ENCODE measurements at regions not wholly inside any gene's neighbourhood (a gene's known extent, or its start where the extent isn't known, plus 50 kb on each side); places are given as distances from the start of the nearest gene placed in this dataset.
"Not testable (repeated sequence)": the region's sequence is repeated elsewhere in the genome, so short reads cannot be mapped to it uniquely, and the experiment has no call there.

DNA sequence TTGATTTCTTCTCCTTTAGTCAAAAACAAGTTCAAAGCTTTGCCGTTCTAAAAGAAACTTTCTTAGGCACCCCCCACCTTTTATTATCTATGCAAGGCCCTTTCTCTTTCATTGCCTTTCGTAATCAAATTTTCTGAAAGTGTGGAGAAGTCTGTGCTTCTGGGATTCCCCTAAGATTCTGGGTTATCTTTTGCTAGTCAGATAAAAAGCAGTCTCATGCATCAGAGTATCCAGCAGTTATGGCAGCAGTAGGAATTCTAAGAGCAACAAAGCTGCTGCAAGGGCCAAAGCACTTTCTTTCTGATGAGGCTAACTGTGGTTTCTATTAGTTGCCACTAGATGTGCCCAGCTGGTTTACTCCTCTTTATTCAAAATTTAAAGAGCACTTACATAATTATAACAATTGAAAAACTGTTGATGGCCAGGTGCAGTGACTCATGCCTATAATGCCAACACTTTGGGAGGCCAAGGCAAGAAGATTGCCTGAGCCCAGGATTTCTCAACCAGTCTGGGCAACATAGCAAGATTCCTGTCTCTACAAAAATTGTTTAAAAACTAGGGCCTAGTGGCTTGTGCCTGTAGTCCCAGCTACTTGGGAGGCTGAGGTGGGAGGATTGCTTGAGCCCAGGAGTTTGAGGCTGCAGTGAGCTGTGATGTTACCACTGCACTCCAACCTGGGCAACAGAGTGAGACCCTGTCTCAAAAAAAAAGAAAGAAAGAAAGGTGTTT is 296.2 kb downstream of the PAPSS1 start:
- no peak overlapping the region for H2BK120ac ChIP-seq (ENCODE audit: low read depth, low read length)
- ATAC-seq (ENCODE audit: low read depth) = no peak
- dilution Hi-C loops (cut with HindIII; ENCODE audit: low sequenced_read_pairs, unreplicated experiment) = no loop called here

DNA sequence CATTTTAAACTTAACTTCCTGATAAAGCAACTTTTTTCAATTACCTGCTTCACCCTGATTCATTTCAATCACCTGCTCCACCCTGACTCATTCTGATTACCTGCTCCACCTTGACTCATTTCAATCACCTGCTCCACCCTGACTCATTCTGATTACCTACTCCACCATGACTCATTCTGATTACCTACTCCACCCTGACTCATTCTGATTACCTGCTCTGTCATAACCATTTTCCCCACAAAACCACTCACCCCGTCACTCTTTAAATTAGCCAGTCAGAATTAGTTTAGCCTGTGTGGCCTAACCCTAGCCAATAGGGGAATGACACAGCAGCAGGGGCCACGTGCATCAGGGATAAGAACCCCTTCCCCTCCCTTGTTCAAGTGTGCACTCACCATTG is 300.5 kb downstream of the PAPSS1 start:
- H3K23ac ChIP-seq (ENCODE audit: low read depth, low read length); H2AFZ ChIP-seq (replicated peaks; ENCODE audit: low read length, poor library complexity); ATAC-seq (ENCODE audit: low read depth); H3K27ac ChIP-seq (ENCODE audit: insufficient read depth, low read length); BruUV-seq (replicated peaks); intact Hi-C loops (cut with micrococcal nuclease); H3K79me1 ChIP-seq (ENCODE audit: low read depth in 1 of 2, low read length in 2 of 2); H3K9me1 ChIP-seq (ENCODE audit: insufficient read depth, low read length); H2BK120ac ChIP-seq (ENCODE audit: low read depth, low read length); H3K14ac ChIP-seq (replicated peaks; ENCODE audit: low read depth, low read length); H4K8ac ChIP-seq (ENCODE audit: low read depth in 2 of 2, low read length in 2 of 2); H3K4ac ChIP-seq (ENCODE audit: low read depth, low read length); H2BK15ac ChIP-seq (ENCODE audit: low read depth, low read length); dilution Hi-C loops (cut with HindIII; ENCODE audit: low sequenced_read_pairs, unreplicated experiment); H2AK9ac ChIP-seq (replicated peaks; ENCODE audit: low read depth, low read length, poor library complexity); H3K4me1 ChIP-seq (ENCODE audit: control insufficient read depth, insufficient read depth, low read length); H4K91ac ChIP-seq (ENCODE audit: insufficient read depth, low read depth, low read length); H3K4me2 ChIP-seq (ENCODE audit: low read depth, low read length); H3K36me3 ChIP-seq (ENCODE audit: control insufficient read depth, insufficient read depth, low read length); H4K5ac ChIP-seq (ENCODE audit: low read depth, low read length); H3K27me3 ChIP-seq (ENCODE audit: control insufficient read depth, insufficient read depth, low read length); DNase-seq; CTCF ChIA-PET; H2BK20ac ChIP-seq (ENCODE audit: low read depth, low read length); POLR2A ChIA-PET (ENCODE audit: unreplicated experiment); H3K9me3 ChIP-seq (ENCODE audit: control insufficient read depth, insufficient read depth, low read length); H4K20me1 ChIP-seq (ENCODE audit: insufficient read depth, low read length); H2BK5ac ChIP-seq (ENCODE audit: low read depth, low read length, poor library complexity, severe bottlenecking); H3K9ac ChIP-seq (ENCODE audit: low read depth, low read length); H2AK5ac ChIP-seq (ENCODE audit: low read depth, low read length); H3K4me3 ChIP-seq (ENCODE audit: insufficient read depth, low read depth, low read length); in situ Hi-C loops (cut with MboI; ENCODE audit: low sequenced_read_pairs); H3K18ac ChIP-seq (ENCODE audit: low read depth, low read length); H3K56ac ChIP-seq (ENCODE audit: extremely low read depth, insufficient read depth, low read length): not testable (repeated sequence)
- WGBS, 2 experiments (ENCODE audit: extremely low coverage in 2 of 2, insufficient read length in 1 of 2) = 83% methylated on average over 1 of the region's 2 CpGs; no CpG with 5 or more reads in 1 of the 2 experiments

More for the DNA sequence above, 296.2 kb downstream of the PAPSS1 start:
- Histone ChIP-seq H4K20me1 (ENCODE audit: insufficient read depth, low read length) (no peaks in the 10 kb centered on the region), H2AK9ac (replicated peaks; ENCODE audit: low read depth, low read length, poor library complexity) (no peak overlapping the region), H3K18ac (ENCODE audit: low read depth, low read length) (no peak overlapping the region), H3K9me1 (ENCODE audit: insufficient read depth, low read length) (no peaks in the 10 kb centered on the region), H4K8ac (ENCODE audit: low read depth in 2 of 2, low read length in 2 of 2) (no peak overlapping the region), H4K91ac (ENCODE audit: insufficient read depth, low read depth, low read length) (no peak overlapping the region), H3K23ac (ENCODE audit: low read depth, low read length) (no peak overlapping the region), H3K79me1 (ENCODE audit: low read depth in 1 of 2, low read length in 2 of 2) (no peaks in the 10 kb centered on the region), H3K4me2 (ENCODE audit: low read depth, low read length) (no peak overlapping the region), H3K9ac (ENCODE audit: low read depth, low read length) (no peak overlapping the region), H3K4me3 (ENCODE audit: insufficient read depth, low read depth, low read length) (no peak overlapping the region), H2BK15ac (ENCODE audit: low read depth, low read length) (no peak overlapping the region), H3K14ac (replicated peaks; ENCODE audit: low read depth, low read length) (no peak overlapping the region), H3K9me3 (ENCODE audit: control insufficient read depth, insufficient read depth, low read length) (no peaks in the 10 kb centered on the region), H3K4me1 (ENCODE audit: control insufficient read depth, insufficient read depth, low read length) (no peaks in the 10 kb centered on the region), H3K27me3 (ENCODE audit: control insufficient read depth, insufficient read depth, low read length) (no peaks in the 10 kb centered on the region), H3K36me3 (ENCODE audit: control insufficient read depth, insufficient read depth, low read length) (no peaks in the 10 kb centered on the region), H3K4ac (ENCODE audit: low read depth, low read length) (no peak overlapping the region), H3K56ac (ENCODE audit: extremely low read depth, insufficient read depth, low read length) (no peak overlapping the region), H2AK5ac (ENCODE audit: low read depth, low read length) (no peak overlapping the region), H2BK5ac (ENCODE audit: low read depth, low read length, poor library complexity, severe bottlenecking) (no peak overlapping the region), H2BK20ac (ENCODE audit: low read depth, low read length) (no peak overlapping the region), H4K5ac (ENCODE audit: low read depth, low read length) (no peak overlapping the region), H2AFZ (replicated peaks; ENCODE audit: low read length, poor library complexity) (no peak overlapping the region), H3K27ac (ENCODE audit: insufficient read depth, low read length) (no peak overlapping the region)
- intact Hi-C loops (cut with micrococcal nuclease) (no loop called here), in situ Hi-C loops (cut with MboI; ENCODE audit: low sequenced_read_pairs) (no loop called here)
- ChIA-PET CTCF (no interaction called here), POLR2A (ENCODE audit: unreplicated experiment) (no interaction called here)
- no peak for TF ChIP-seq BHLHE40 (IDR thresholded peaks at IDR 0.05; ENCODE audit: low read depth, low read length)
- TF ChIP-seq MAFK (IDR thresholded peaks at IDR 0.05; ENCODE audit: low read depth, low read length) = no peak
- TF ChIP-seq MXI1 (IDR thresholded peaks at IDR 0.05; ENCODE audit: borderline replicate concordance, low read depth, low read length) = no peak
- no peak for TF ChIP-seq RFX5 (IDR thresholded peaks at IDR 0.05; ENCODE audit: low read depth, low read length)
- no peak for TF ChIP-seq RAD21 (IDR thresholded peaks at IDR 0.05; ENCODE audit: low read length)
- TF ChIP-seq NFE2L2 (IDR thresholded peaks at IDR 0.05; ENCODE audit: low read depth, low read length) = no peak
- no peak for TF ChIP-seq POLR2A (IDR thresholded peaks at IDR 0.05; ENCODE audit: low read depth, low read length)
- BruUV-seq (replicated peaks) = no TSS peak
- DNase-seq = no peak
- WGBS, 2 experiments (ENCODE audit: extremely low coverage in 2 of 2, insufficient read length in 1 of 2) = no CpG with 5 or more reads among the region's 2 CpGs
